Liver (tissue), 3 donors: ENCODE measurements at regions not wholly inside any gene's neighbourhood (a gene's known extent, or its start where the extent isn't known, plus 50 kb on each side); places are given as distances from the start of the nearest gene placed in this dataset.

Experiments used
- EGR1 ChIP-seq, 2 donors: IDR thresholded peaks; 2 replicates each; pipeline ENCODE4 v1.6.1; 2016 to 2018; ENCODE audit warnings: antibody characterized with exemption in 2 of 2, low read depth in 2 of 2
- FOXA1 ChIP-seq: IDR thresholded peaks from 2 replicates; pipeline ENCODE4 v1.6.1; 2016; ENCODE audit warnings: antibody characterized with exemption
- FOXA2 ChIP-seq: IDR thresholded peaks from 2 replicates; pipeline ENCODE4 v1.6.1; 2016; ENCODE audit warnings: antibody characterized with exemption
- GABPA ChIP-seq, 2 donors: IDR thresholded peaks in 1 of 2; conservative IDR thresholded peaks in 1 of 2; 2 replicates each; pipeline ENCODE4 v1.6.1; 2016; ENCODE audit warnings: antibody characterized with exemption in 2 of 2, mild to moderate bottlenecking in 1 of 2, moderate library complexity in 1 of 2
- HNF4G ChIP-seq: IDR thresholded peaks from 2 replicates; pipeline ENCODE4 v1.6.1; 2016; ENCODE audit warnings: antibody characterized with exemption
- RXRA ChIP-seq, 2 donors: IDR thresholded peaks; 2 replicates each; pipeline ENCODE4 v1.6.1; 2017 to 2018; ENCODE audit warnings: antibody characterized with exemption in 2 of 2, mild to moderate bottlenecking in 1 of 2
- SP1 ChIP-seq: IDR thresholded peaks from 2 replicates; pipeline ENCODE4 v1.6.1; 2018; ENCODE audit warnings: antibody characterized with exemption, mild to moderate bottlenecking
- TAF1 ChIP-seq: conservative IDR thresholded peaks from 2 replicates; pipeline ENCODE4 v1.6.1; 2016; ENCODE audit warnings: antibody characterized with exemption, mild to moderate bottlenecking
- YY1 ChIP-seq: IDR thresholded peaks from 2 replicates; pipeline ENCODE4 v1.6.1; 2016; ENCODE audit warnings: antibody characterized with exemption, mild to moderate bottlenecking
- TF ChIP-seq, protein P1 (sequence below): IDR thresholded peaks from 2 replicates; pipeline ENCODE4 v1.6.1; 2016; ENCODE audit warnings: antibody characterized with exemption
- TF ChIP-seq, protein P2 (sequence below): IDR thresholded peaks from 2 replicates; pipeline ENCODE4 v1.6.1; 2016; ENCODE audit warnings: antibody characterized with exemption, mild to moderate bottlenecking
- TF ChIP-seq, protein P3 (sequence below): fragments of 150-350 bp; IDR thresholded peaks from 2 replicates; pipeline ENCODE4 v1.5.1; 2017; ENCODE audit warnings: improper control_type of control experiment, low read depth, low read length; ENCODE audit not compliant: missing input control
- TF ChIP-seq, protein P4 (sequence below): IDR thresholded peaks from 2 replicates; pipeline ENCODE4 v1.6.1; 2016; ENCODE audit warnings: antibody characterized with exemption
- donor health status: healthy.
- donor health status: healthy.

DNA sequence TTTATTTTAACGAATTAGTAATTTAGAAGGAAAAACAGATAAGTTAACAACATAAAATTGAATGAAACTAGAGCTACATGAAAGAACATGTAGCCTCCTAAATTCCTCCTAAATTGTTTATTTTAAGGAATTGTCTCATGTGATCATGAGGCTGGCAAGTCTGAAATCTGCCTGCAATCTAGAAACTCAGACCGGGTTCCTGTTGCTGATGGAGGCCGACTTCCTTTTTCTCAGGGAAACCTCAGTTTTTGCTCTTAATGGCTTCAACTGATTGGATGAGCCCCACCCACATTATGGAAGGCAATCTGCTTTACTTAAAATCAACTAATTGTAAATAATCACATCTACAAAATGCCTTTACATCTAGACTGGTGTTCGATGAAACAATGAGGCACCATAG, 205.0 kb upstream of the ADRA1D start:
- TF ChIP-seq, protein P1, sequence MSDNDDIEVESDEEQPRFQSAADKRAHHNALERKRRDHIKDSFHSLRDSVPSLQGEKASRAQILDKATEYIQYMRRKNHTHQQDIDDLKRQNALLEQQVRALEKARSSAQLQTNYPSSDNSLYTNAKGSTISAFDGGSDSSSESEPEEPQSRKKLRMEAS = no peak
- TF ChIP-seq TAF1 (no peak), FOXA2 (no peak), HNF4G (no peak), FOXA1 (no peak), YY1 (no peak), RXRA (IDR thresholded peaks at IDR 0.05) (no peak), SP1 (no peak), EGR1 (IDR thresholded peaks at IDR 0.05; ENCODE audit: low read depth in 2 of 2) (no peak), GABPA (IDR thresholded peaks at IDR 0.05 in 1 of 2, conservative IDR thresholded peaks at IDR 0.05 in 1 of 2) (no peak)
- TF ChIP-seq, protein P2, sequence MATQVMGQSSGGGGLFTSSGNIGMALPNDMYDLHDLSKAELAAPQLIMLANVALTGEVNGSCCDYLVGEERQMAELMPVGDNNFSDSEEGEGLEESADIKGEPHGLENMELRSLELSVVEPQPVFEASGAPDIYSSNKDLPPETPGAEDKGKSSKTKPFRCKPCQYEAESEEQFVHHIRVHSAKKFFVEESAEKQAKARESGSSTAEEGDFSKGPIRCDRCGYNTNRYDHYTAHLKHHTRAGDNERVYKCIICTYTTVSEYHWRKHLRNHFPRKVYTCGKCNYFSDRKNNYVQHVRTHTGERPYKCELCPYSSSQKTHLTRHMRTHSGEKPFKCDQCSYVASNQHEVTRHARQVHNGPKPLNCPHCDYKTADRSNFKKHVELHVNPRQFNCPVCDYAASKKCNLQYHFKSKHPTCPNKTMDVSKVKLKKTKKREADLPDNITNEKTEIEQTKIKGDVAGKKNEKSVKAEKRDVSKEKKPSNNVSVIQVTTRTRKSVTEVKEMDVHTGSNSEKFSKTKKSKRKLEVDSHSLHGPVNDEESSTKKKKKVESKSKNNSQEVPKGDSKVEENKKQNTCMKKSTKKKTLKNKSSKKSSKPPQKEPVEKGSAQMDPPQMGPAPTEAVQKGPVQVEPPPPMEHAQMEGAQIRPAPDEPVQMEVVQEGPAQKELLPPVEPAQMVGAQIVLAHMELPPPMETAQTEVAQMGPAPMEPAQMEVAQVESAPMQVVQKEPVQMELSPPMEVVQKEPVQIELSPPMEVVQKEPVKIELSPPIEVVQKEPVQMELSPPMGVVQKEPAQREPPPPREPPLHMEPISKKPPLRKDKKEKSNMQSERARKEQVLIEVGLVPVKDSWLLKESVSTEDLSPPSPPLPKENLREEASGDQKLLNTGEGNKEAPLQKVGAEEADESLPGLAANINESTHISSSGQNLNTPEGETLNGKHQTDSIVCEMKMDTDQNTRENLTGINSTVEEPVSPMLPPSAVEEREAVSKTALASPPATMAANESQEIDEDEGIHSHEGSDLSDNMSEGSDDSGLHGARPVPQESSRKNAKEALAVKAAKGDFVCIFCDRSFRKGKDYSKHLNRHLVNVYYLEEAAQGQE = no peak
- TF ChIP-seq, protein P3, sequence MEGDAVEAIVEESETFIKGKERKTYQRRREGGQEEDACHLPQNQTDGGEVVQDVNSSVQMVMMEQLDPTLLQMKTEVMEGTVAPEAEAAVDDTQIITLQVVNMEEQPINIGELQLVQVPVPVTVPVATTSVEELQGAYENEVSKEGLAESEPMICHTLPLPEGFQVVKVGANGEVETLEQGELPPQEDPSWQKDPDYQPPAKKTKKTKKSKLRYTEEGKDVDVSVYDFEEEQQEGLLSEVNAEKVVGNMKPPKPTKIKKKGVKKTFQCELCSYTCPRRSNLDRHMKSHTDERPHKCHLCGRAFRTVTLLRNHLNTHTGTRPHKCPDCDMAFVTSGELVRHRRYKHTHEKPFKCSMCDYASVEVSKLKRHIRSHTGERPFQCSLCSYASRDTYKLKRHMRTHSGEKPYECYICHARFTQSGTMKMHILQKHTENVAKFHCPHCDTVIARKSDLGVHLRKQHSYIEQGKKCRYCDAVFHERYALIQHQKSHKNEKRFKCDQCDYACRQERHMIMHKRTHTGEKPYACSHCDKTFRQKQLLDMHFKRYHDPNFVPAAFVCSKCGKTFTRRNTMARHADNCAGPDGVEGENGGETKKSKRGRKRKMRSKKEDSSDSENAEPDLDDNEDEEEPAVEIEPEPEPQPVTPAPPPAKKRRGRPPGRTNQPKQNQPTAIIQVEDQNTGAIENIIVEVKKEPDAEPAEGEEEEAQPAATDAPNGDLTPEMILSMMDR = no peak
- TF ChIP-seq, protein P4, sequence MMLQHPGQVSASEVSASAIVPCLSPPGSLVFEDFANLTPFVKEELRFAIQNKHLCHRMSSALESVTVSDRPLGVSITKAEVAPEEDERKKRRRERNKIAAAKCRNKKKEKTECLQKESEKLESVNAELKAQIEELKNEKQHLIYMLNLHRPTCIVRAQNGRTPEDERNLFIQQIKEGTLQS = no peak
